GM12878 (cell line): ENCODE measurements at regions not wholly inside any gene's neighbourhood (a gene's known extent, or its start where the extent isn't known, plus 50 kb on each side); places are given as distances from the start of the nearest gene placed in this dataset.

ENCODE experiments used
- ATAC-seq: fragments of 200-7000 bp; cut with Tn5 transposase; 3 replicates; pipeline ENCODE4 v1.9.1; 2020; ENCODE audit warnings: mild to moderate bottlenecking, moderate library complexity
- BruUV-seq: library from RNA; stranded (reverse); fragments of 400-500 nt; replicated peaks from 2 replicates; lab custom pipeline; 2021; lab: Mats Ljungman, UMichigan
- CTCF ChIA-PET: fragments of 300-600 bp; sonication (Branson Sonifier 250); formaldehyde crosslinking; extraction: SDS; loops from one replicate; lab custom pipeline; 2021; ENCODE audit warnings: inconsistent platforms; lab: Yijun Ruan, JAX
- POLR2A ChIA-PET: fragments of 350-600 bp; formaldehyde crosslinking; extraction: SDS; loops from one replicate; lab custom pipeline; 2021; ENCODE audit warnings: inconsistent platforms; lab: Charles Lee
- RAD21 ChIA-PET: fragments of 300-600 bp; sonication (Branson Sonifier 250); formaldehyde crosslinking; loops from one replicate; lab custom pipeline; 2023; ENCODE audit warnings: antibody characterized with exemption; ENCODE audit not compliant: unreplicated experiment; lab: Charles Lee
- SMC1A ChIA-PET: fragments of 300-600 bp; sonication (Branson Sonifier 250); formaldehyde crosslinking; loops from one replicate; lab custom pipeline; 2023; ENCODE audit not compliant: unreplicated experiment, uncharacterized antibody; lab: Charles Lee
- DNase-seq: peaks from one replicate; pipeline ENCODE4 v3.0.0-alpha.2; 2011; ENCODE audit warnings: low read depth, low spot score
- FAIRE-seq: peaks from 3 replicates; lab custom pipeline; 2011; peaks lifted over from hg19 to GRCh38; lab: Jason Lieb, UNC
- H2AFZ ChIP-seq: 2 replicates; pipeline ENCODE4 v1.6.0; 2011; ENCODE audit warnings: low read depth, low read length, control low read depth; ENCODE audit not compliant: control insufficient read depth
- H3K27ac ChIP-seq: 2 replicates; pipeline ENCODE4 v1.5.1; 2011; ENCODE audit warnings: control low read depth; ENCODE audit not compliant: control insufficient read depth, insufficient read depth
- H3K27me3 ChIP-seq, 2 experiments: replicated peaks in 1 of 2; 2 replicates each; pipeline versions ENCODE4 v1.6.0 to v1.6.1; 2011; ENCODE audit warnings: low read length in 1 of 2; ENCODE audit not compliant: control insufficient read depth in 2 of 2, insufficient read depth in 2 of 2
- H3K36me3 ChIP-seq, 2 experiments: 2 replicates each; pipeline ENCODE4 v1.5.1; 2011; ENCODE audit warnings: low read length in 1 of 2; ENCODE audit not compliant: control insufficient read depth in 2 of 2, insufficient read depth in 2 of 2
- H3K4me1 ChIP-seq: 2 replicates; pipeline ENCODE4 v1.6.1; 2011; ENCODE audit warnings: mild to moderate bottlenecking, low read length, moderate library complexity, mixed read lengths; ENCODE audit not compliant: control insufficient read depth, insufficient read depth
- H3K4me2 ChIP-seq: 2 replicates; pipeline ENCODE4 v1.6.0; 2011; ENCODE audit warnings: control low read depth; ENCODE audit not compliant: control insufficient read depth, insufficient read depth
- H3K4me3 ChIP-seq: fragments of 200-600 bp; sonication (generic); 2 replicates; pipeline ENCODE4 v1.5.1; 2016
- H3K79me2 ChIP-seq: 2 replicates; pipeline ENCODE4 v1.6.0; 2011; ENCODE audit warnings: low read length; ENCODE audit not compliant: control insufficient read depth, insufficient read depth
- H3K9ac ChIP-seq: 2 replicates; pipeline ENCODE4 v1.8.0; 2011; ENCODE audit warnings: low read length, control low read depth, mixed read lengths; ENCODE audit not compliant: control insufficient read depth, insufficient read depth
- H3K9me3 ChIP-seq: replicated peaks from 3 replicates; pipeline ENCODE4 v1.5.1; 2011; ENCODE audit warnings: mild to moderate bottlenecking, low read length; ENCODE audit not compliant: control insufficient read depth, insufficient read depth
- H4K20me1 ChIP-seq: 2 replicates; pipeline ENCODE4 v1.6.0; 2011; ENCODE audit not compliant: control insufficient read depth, insufficient read depth
- BCL11A ChIP-seq: IDR thresholded peaks from 2 replicates; pipeline ENCODE4 v1.6.1; 2011; ENCODE audit warnings: low read depth, low read length
- BHLHE40 ChIP-seq, 2 experiments: fragments of 450-650 bp in 1 of 2; IDR thresholded peaks; 2 replicates each; pipeline ENCODE4 v1.6.1; 2011 to 2017; ENCODE audit warnings: low read depth in 2 of 2, borderline replicate concordance in 1 of 2, improper control_type of control experiment in 1 of 2, low read length in 1 of 2, mild to moderate bottlenecking in 1 of 2
- BRCA1 ChIP-seq: IDR thresholded peaks from 2 replicates; pipeline ENCODE4 v1.6.1; 2011; ENCODE audit warnings: low read depth, low read length, improper control_type of control experiment
- CBFB ChIP-seq: IDR thresholded peaks from 2 replicates; pipeline ENCODE4 v1.6.1; 2016; ENCODE audit warnings: antibody characterized with exemption, low read depth
- CBX3 ChIP-seq: fragments of 200-600 bp; sonication (generic); IDR thresholded peaks from 2 replicates; pipeline ENCODE4 v1.6.1; 2016; ENCODE audit warnings: low read depth, borderline replicate concordance
- CREM ChIP-seq: IDR thresholded peaks from 2 replicates; pipeline ENCODE4 v1.6.1; 2014; ENCODE audit warnings: antibody characterized with exemption, low read depth
- IRF4 ChIP-seq: IDR thresholded peaks from 2 replicates; pipeline ENCODE4 v1.6.1; 2011; ENCODE audit warnings: low read depth, low read length
- KLF5 ChIP-seq: fragments of 450-650 bp; IDR thresholded peaks from 2 replicates; pipeline ENCODE4 v1.6.1; 2014; ENCODE audit warnings: mild to moderate bottlenecking; ENCODE audit not compliant: partially characterized antibody
- PAX8 ChIP-seq: fragments of 450-650 bp; IDR thresholded peaks from 2 replicates; pipeline ENCODE4 v1.6.1; 2017; ENCODE audit warnings: mild to moderate bottlenecking, moderate library complexity
- RAD21 ChIP-seq: IDR thresholded peaks from 2 replicates; pipeline ENCODE4 v1.6.1; 2011; ENCODE audit warnings: mild to moderate bottlenecking, low read depth, low read length, moderate library complexity; ENCODE audit not compliant: insufficient read depth
- ZNF207 ChIP-seq: fragments of 450-650 bp; IDR thresholded peaks from 2 replicates; pipeline ENCODE4 v1.6.1; 2014; ENCODE audit warnings: antibody characterized with exemption, mild to moderate bottlenecking, borderline replicate concordance
- ZZZ3 ChIP-seq: IDR thresholded peaks from 2 replicates; pipeline ENCODE4 v1.6.1; 2011; ENCODE audit warnings: low read depth; ENCODE audit not compliant: control insufficient read depth, insufficient read length
- WGBS: methylation state at CpG from one replicate; pipeline ENCODE4 v1.1.6; 2016; ENCODE audit warnings: low lambda C conversion rate; ENCODE audit not compliant: insufficient replicate concordance, insufficient coverage; ENCODE audit errors: missing lambda C conversion rate; 5-methylcytosine and 5-hydroxymethylcytosine counted together
- in situ Hi-C: fragments of 300-500 bp; cut with MboI; formaldehyde crosslinking; loops from 9 replicates; pipeline ENCODE4 v1.14.3; 2018; ENCODE audit warnings: mixed read lengths
- intact Hi-C: fragments of 100-400 bp; cut with micrococcal nuclease; formaldehyde crosslinking; loops from one replicate; pipeline ENCODE4 v1.14.2; 2022; ENCODE audit not compliant: unreplicated experiment
- TF ChIP-seq, protein P1 (sequence below): fragments of 150-350 bp; IDR thresholded peaks from 2 replicates; pipeline ENCODE4 v1.6.1; 2014; ENCODE audit warnings: mild to moderate bottlenecking, low read depth, low read length

DNA sequence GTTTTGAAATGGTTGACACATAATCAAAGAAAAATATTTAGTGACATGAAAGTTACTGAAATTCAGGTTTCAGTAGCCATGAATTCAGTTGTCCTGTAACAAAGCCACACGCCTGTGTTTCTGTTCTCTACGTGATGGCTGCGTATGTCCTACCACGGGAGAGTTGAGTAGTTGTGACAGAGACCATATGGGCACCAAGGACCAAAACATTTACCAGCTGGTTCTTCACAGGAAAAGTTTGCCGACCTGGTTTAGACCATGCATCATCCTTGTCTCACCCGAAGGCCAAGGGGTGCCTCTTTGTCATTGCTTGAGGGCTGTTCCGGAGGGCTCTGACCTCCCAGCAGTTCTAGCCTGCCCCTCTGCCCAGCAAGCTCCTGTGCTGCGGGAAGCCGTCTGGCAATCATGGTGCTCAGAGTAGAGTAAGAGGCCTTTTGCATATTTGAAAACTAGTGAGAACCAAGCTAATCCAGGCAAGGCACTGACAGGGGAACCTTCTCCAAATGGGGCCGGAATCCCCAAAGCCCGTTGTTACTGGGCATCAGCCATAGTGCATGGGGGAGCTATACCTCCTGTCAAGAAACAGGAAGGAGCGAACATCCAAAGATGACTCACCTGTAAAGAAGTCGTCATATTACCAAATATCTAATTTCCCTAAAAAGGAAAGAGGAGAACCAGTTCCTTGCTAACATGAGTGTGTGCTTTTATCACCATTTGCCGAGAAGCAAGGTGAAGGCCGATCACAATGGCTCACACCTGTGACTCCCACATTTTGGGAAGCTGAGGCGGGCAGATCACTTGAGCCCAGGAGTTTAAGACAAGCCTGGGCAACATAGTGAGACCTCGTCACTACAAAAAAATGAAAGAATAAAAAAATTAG, 92.6 kb upstream of the RAB12 start:
- H3K9ac ChIP-seq = no peak overlapping the region
- SMC1A ChIA-PET = no interaction called here
- RAD21 ChIA-PET = no interaction called here
- no peak overlapping the region for H2AFZ ChIP-seq
- WGBS = 60% methylated on average over 17 of the region's 17 CpGs
- H4K20me1 ChIP-seq = no peaks in the 10 kb centered on the region
- POLR2A ChIA-PET = no interaction called here
- no peak overlapping the region for H3K4me3 ChIP-seq
- CTCF ChIA-PET = no interaction called here
- no peak overlapping the region for H3K27ac ChIP-seq
- H3K9me3 ChIP-seq = no peaks in the 10 kb centered on the region
- H3K27me3 ChIP-seq = no peaks in the 10 kb centered on the region
- DNase-seq = no peak
- H3K79me2 ChIP-seq = no peaks in the 10 kb centered on the region
- in situ Hi-C loops = no loop called here
- no peak for FAIRE-seq
- no peaks in the 10 kb centered on the region for H3K36me3 ChIP-seq
- H3K4me1 ChIP-seq = no peaks in the 10 kb centered on the region
- H3K4me2 ChIP-seq = no peak overlapping the region
- no peak for ATAC-seq
- TF ChIP-seq ZNF207 (no peak), BRCA1 (no peak), BCL11A (no peak), CBFB (no peak), ZZZ3 (no peak), KLF5 (no peak), IRF4 (no peak), CBX3 (no peak), BHLHE40 (IDR thresholded peaks at IDR 0.05; ENCODE audit: borderline replicate concordance in 1 of 2, low read depth in 2 of 2, low read length in 1 of 2) (no peak), RAD21 (no peak), PAX8 (no peak), CREM (no peak)
- TF ChIP-seq, protein P1, sequence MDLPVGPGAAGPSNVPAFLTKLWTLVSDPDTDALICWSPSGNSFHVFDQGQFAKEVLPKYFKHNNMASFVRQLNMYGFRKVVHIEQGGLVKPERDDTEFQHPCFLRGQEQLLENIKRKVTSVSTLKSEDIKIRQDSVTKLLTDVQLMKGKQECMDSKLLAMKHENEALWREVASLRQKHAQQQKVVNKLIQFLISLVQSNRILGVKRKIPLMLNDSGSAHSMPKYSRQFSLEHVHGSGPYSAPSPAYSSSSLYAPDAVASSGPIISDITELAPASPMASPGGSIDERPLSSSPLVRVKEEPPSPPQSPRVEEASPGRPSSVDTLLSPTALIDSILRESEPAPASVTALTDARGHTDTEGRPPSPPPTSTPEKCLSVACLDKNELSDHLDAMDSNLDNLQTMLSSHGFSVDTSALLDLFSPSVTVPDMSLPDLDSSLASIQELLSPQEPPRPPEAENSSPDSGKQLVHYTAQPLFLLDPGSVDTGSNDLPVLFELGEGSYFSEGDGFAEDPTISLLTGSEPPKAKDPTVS = no peak
- TF ChIP-seq, all 136 proteins: peak for 0
- intact Hi-C loops = no loop called here
- no TSS peak for BruUV-seq
